ENCODE measurements at regions not wholly inside any gene's neighbourhood (a gene's known extent, or its start where the extent isn't known, plus 50 kb on each side); places are given as distances from the start of the nearest gene placed in this dataset.

GRCh38 chr3:40864915-40865314 is 334.4 kb upstream of the CTNNB1 start:
- no peak for TF ChIP-seq CTCF (conservative IDR thresholded peaks at IDR 0.05; ENCODE audit: low read length)
- TF ChIP-seq EZH2phosphoT487 (IDR thresholded peaks at IDR 0.05; ENCODE audit: borderline replicate concordance, low read depth, low read length), result no peak

Data from OCI-LY7 (cell line).